ENCODE measurements at regions not wholly inside any gene's neighbourhood (a gene's known extent, or its start where the extent isn't known, plus 50 kb on each side); places are given as distances from the start of the nearest gene placed in this dataset.

GRCh38 chr14:89720741-89721729, 233.5 kb downstream of the EFCAB11 start:
- no peak overlapping the region for H2AFZ ChIP-seq
- H3K27ac ChIP-seq, result no peak overlapping the region
- BruUV-seq (replicated peaks), result no TSS peak
- H3F3A ChIP-seq (ENCODE audit: insufficient read depth, low read depth), result no peaks in the 10 kb centered on the region
- H3K36me3 ChIP-seq (ENCODE audit: low read depth), result no peaks in the 10 kb centered on the region
- H3K9me2 ChIP-seq (ENCODE audit: insufficient read depth), result no peaks in the 10 kb centered on the region
- no peak overlapping the region for H3K4me3 ChIP-seq
- H3K27me3 ChIP-seq (ENCODE audit: insufficient read depth, low read depth), result peaks cover 46% of the 10 kb centered on the region; the same call in 1 of the 2 replicates
- TF ChIP-seq EZH2 (IDR thresholded peaks at IDR 0.05; ENCODE audit: low read depth) (no peak), CTCF (conservative IDR thresholded peaks at IDR 0.05) (no peak)
- no peaks in the 10 kb centered on the region for H3K4me1 ChIP-seq (replicated peaks; ENCODE audit: insufficient read depth)
- POLR2A ChIA-PET (ENCODE audit: unreplicated experiment), result no interaction called here
- intact Hi-C loops (cut with micrococcal nuclease; ENCODE audit: unreplicated experiment), result no loop called here
- no peak overlapping the region for H3K4me2 ChIP-seq
- CTCF ChIA-PET, result no interaction called here
- no peaks in the 10 kb centered on the region for H4K20me1 ChIP-seq (ENCODE audit: insufficient read depth)
- no peak for DNase-seq
- H3K79me2 ChIP-seq (ENCODE audit: low read depth), result no peaks in the 10 kb centered on the region
- H3K9me3 ChIP-seq (ENCODE audit: insufficient read depth, low read depth), result no peaks in the 10 kb centered on the region

- Histone ChIP-seq H3K79me2 (ENCODE audit: low read depth) (no peaks in the 10 kb centered on the region), H3K4me2 (no peak overlapping the region), H3K27ac (no peak overlapping the region), H3K27me3 (ENCODE audit: insufficient read depth, low read depth) (peaks cover 40% of the 10 kb centered on the region; the same call in 1 of the 2 replicates), H3K36me3 (ENCODE audit: low read depth) (no peaks in the 10 kb centered on the region), H2AFZ (no peak overlapping the region), H3K4me3 (no peak overlapping the region), H3F3A (ENCODE audit: insufficient read depth, low read depth) (no peaks in the 10 kb centered on the region), H3K9me2 (ENCODE audit: insufficient read depth) (no peaks in the 10 kb centered on the region), H4K20me1 (ENCODE audit: insufficient read depth) (no peaks in the 10 kb centered on the region), H3K4me1 (replicated peaks; ENCODE audit: insufficient read depth) (no peaks in the 10 kb centered on the region), H3K9me3 (ENCODE audit: insufficient read depth, low read depth) (no peaks in the 10 kb centered on the region)
- CTCF ChIA-PET, result no interaction called here
- no peak for TF ChIP-seq CTCF (conservative IDR thresholded peaks at IDR 0.05)
- TF ChIP-seq EZH2 (IDR thresholded peaks at IDR 0.05; ENCODE audit: low read depth), result no peak
- intact Hi-C loops (cut with micrococcal nuclease; ENCODE audit: unreplicated experiment), result no loop called here
- POLR2A ChIA-PET (ENCODE audit: unreplicated experiment), result no interaction called here
- no peak for DNase-seq
- BruUV-seq (replicated peaks), result no TSS peak
These were observed 234.3 kb downstream of the EFCAB11 start for GRCh38 chr14:89720076-89720687.

- Histone ChIP-seq H3K27ac (no peak overlapping the region), H3K4me3 (no peak overlapping the region), H3K9me3 (ENCODE audit: insufficient read depth, low read depth) (no peaks in the 10 kb centered on the region), H2AFZ (no peak overlapping the region), H3F3A (ENCODE audit: insufficient read depth, low read depth) (no peaks in the 10 kb centered on the region), H4K20me1 (ENCODE audit: insufficient read depth) (no peaks in the 10 kb centered on the region), H3K4me1 (replicated peaks; ENCODE audit: insufficient read depth) (no peaks in the 10 kb centered on the region), H3K9me2 (ENCODE audit: insufficient read depth) (no peaks in the 10 kb centered on the region), H3K36me3 (ENCODE audit: low read depth) (no peaks in the 10 kb centered on the region), H3K79me2 (ENCODE audit: low read depth) (no peaks in the 10 kb centered on the region), H3K4me2 (no peak overlapping the region), H3K27me3 (ENCODE audit: insufficient read depth, low read depth) (peaks cover 39% of the 10 kb centered on the region; the same call in 1 of the 2 replicates)
- intact Hi-C loops (cut with micrococcal nuclease; ENCODE audit: unreplicated experiment), result no loop called here
- CTCF ChIA-PET, result no interaction called here
- BruUV-seq (replicated peaks), result no TSS peak
- POLR2A ChIA-PET (ENCODE audit: unreplicated experiment), result no interaction called here
- DNase-seq, result no peak
- no peak for TF ChIP-seq CTCF (conservative IDR thresholded peaks at IDR 0.05)
- TF ChIP-seq EZH2 (IDR thresholded peaks at IDR 0.05; ENCODE audit: low read depth), result no peak
These were observed 235.0 kb downstream of the EFCAB11 start for GRCh38 chr14:89719366-89720075.
